ENCODE measurements at regions not wholly inside any gene's neighbourhood (a gene's known extent, or its start where the extent isn't known, plus 50 kb on each side); places are given as distances from the start of the nearest gene placed in this dataset.

DNA sequence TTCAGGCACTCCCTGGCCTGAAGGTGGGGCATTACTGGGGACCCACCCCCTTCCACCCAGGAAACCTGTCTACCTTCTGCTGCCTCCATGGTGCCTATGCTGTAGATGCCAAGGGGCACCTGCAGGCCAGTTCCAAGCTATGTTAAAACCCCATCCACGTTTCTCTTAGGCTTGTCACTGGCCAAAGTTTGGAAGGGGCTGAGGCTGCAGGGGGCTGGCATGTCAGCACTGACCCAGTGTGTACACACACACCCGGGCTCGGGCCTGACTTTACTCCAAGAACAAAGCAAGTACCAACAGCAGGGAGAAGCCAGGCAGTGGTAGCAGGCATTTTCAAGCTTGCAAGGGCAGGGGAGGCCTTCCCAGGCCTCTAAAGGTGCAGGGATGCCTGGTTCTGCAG is 53.8 kb upstream of the PCDH15 start:
- TF ChIP-seq, protein P1, sequence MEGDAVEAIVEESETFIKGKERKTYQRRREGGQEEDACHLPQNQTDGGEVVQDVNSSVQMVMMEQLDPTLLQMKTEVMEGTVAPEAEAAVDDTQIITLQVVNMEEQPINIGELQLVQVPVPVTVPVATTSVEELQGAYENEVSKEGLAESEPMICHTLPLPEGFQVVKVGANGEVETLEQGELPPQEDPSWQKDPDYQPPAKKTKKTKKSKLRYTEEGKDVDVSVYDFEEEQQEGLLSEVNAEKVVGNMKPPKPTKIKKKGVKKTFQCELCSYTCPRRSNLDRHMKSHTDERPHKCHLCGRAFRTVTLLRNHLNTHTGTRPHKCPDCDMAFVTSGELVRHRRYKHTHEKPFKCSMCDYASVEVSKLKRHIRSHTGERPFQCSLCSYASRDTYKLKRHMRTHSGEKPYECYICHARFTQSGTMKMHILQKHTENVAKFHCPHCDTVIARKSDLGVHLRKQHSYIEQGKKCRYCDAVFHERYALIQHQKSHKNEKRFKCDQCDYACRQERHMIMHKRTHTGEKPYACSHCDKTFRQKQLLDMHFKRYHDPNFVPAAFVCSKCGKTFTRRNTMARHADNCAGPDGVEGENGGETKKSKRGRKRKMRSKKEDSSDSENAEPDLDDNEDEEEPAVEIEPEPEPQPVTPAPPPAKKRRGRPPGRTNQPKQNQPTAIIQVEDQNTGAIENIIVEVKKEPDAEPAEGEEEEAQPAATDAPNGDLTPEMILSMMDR (IDR thresholded peaks at IDR 0.05): no peak
- TF ChIP-seq POLR2A (IDR thresholded peaks at IDR 0.05): no peak

Data from esophagus squamous epithelium (tissue), 4 donors.